Activated CD8-positive, alpha-beta T cell treated with anti-CD3 and anti-CD28 coated beads for 36 hours (primary cell): ENCODE measurements at regions not wholly inside any gene's neighbourhood (a gene's known extent, or its start where the extent isn't known, plus 50 kb on each side); places are given as distances from the start of the nearest gene placed in this dataset.

Experiments used
- ATAC-seq: fragments of 200-7000 bp; cut with Tn5 transposase; one replicate; pipeline ENCODE4 v1.10.0; 2021; ENCODE audit warnings: mild to moderate bottlenecking, moderate library complexity
- CTCF ChIA-PET: fragments of 350-600 bp; sonication (Branson Sonifier 250); formaldehyde crosslinking; loops from one replicate; lab custom pipeline; 2021; ENCODE audit warnings: antibody characterized with exemption; lab: Charles Lee
- POLR2A ChIA-PET: fragments of 350-600 bp; sonication (Branson Sonifier 250); formaldehyde crosslinking; loops from one replicate; lab custom pipeline; 2021; ENCODE audit warnings: antibody characterized with exemption; lab: Charles Lee
- DNase-seq: peaks from one replicate; pipeline ENCODE4 v3.0.0-alpha.2; 2020
- H3K27ac Mint-ChIP-seq: one replicate; pipeline ENCODE4 v1.8.0; 2021; ENCODE audit warnings: mild to moderate bottlenecking, mixed read lengths
- H3K27me3 Mint-ChIP-seq: one replicate; pipeline ENCODE4 v1.8.0; 2021; ENCODE audit warnings: mixed read lengths
- H3K36me3 Mint-ChIP-seq: one replicate; pipeline ENCODE4 v1.8.0; 2021; ENCODE audit warnings: low read depth, mixed read lengths
- H3K4me1 Mint-ChIP-seq: one replicate; pipeline ENCODE4 v1.8.0; 2021; ENCODE audit warnings: low read depth, mixed read lengths
- H3K4me3 Mint-ChIP-seq: one replicate; pipeline ENCODE4 v1.8.0; 2021; ENCODE audit warnings: mild to moderate bottlenecking, moderate library complexity, mixed read lengths
- H3K9me3 Mint-ChIP-seq: one replicate; pipeline ENCODE4 v1.8.0; 2021; ENCODE audit warnings: mixed read lengths
- intact Hi-C: fragments of 100-400 bp; cut with micrococcal nuclease; formaldehyde crosslinking; loops from one replicate; pipeline ENCODE4 v1.10.0; 2022
- TF ChIP-seq, protein P1 (sequence below): fragments of 200-600 bp; IDR thresholded peaks from one replicate; pipeline ENCODE4 v1.8.0; 2022; ENCODE audit warnings: antibody characterized with exemption, mild to moderate bottlenecking

DNA sequence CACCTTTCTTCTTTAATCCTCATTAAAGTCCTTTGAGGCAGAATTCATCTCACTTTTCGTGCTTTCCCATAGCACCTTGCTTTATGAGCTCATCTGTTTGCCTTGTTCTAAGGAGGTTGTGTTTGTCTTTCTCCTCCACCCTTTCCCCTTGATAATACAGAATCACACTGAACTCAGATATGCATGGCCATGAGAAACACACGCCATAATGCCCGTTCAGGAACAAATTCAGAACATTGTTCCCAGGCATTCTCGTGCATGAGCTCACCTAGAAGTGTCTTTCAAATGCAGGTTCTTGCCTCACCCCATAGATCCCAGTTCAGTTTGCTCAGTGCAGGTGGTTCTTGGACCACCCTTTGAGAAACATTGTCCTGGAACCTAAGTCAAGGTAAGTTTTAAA, 71.1 kb downstream of the TMEM114 start:
- Mint-ChIP-seq H3K27me3 (peaks cover 3% of the 10 kb centered on the region), H3K36me3 (no peaks in the 10 kb centered on the region), H3K9me3 (no peaks in the 10 kb centered on the region), H3K4me3 (no peak overlapping the region), H3K27ac (no peak overlapping the region), H3K4me1 (peaks cover 5% of the 10 kb centered on the region)
- ATAC-seq (no peak), DNase-seq (no peak)
- intact Hi-C loops: no loop called here
- ChIA-PET POLR2A (no interaction called here), CTCF (no interaction called here)
- TF ChIP-seq, protein P1, sequence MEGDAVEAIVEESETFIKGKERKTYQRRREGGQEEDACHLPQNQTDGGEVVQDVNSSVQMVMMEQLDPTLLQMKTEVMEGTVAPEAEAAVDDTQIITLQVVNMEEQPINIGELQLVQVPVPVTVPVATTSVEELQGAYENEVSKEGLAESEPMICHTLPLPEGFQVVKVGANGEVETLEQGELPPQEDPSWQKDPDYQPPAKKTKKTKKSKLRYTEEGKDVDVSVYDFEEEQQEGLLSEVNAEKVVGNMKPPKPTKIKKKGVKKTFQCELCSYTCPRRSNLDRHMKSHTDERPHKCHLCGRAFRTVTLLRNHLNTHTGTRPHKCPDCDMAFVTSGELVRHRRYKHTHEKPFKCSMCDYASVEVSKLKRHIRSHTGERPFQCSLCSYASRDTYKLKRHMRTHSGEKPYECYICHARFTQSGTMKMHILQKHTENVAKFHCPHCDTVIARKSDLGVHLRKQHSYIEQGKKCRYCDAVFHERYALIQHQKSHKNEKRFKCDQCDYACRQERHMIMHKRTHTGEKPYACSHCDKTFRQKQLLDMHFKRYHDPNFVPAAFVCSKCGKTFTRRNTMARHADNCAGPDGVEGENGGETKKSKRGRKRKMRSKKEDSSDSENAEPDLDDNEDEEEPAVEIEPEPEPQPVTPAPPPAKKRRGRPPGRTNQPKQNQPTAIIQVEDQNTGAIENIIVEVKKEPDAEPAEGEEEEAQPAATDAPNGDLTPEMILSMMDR: no peak

DNA sequence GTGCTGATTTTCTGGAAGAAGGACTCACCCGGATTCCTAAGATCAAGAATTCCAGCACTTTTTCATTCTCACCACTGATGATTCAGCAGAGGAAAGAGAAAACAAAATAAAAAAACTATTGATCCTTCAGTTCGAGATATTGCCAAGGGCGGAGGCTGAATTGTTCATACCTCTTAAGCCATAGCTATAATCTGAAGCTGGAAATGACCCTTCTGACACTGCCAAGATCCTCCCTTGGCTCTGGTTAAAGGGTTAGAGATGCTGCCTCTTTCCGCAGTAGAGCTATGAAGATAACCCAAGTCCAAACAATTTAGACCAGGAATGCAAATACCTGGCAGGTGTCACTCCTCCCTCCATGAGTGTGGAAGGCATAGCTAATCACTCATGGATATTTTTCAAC, 73.0 kb downstream of the TMEM114 start:
- TF ChIP-seq, protein P1: no peak
- ATAC-seq: no peak
- no peak overlapping the region for H3K27ac Mint-ChIP-seq
- H3K27me3 Mint-ChIP-seq: peaks cover 6% of the 10 kb centered on the region
- POLR2A ChIA-PET: no interaction called here
- H3K4me1 Mint-ChIP-seq: no peaks in the 10 kb centered on the region
- H3K9me3 Mint-ChIP-seq: no peaks in the 10 kb centered on the region
- intact Hi-C loops: no loop called here
- H3K36me3 Mint-ChIP-seq: no peaks in the 10 kb centered on the region
- H3K4me3 Mint-ChIP-seq: no peak overlapping the region
- CTCF ChIA-PET: no interaction called here
- DNase-seq: no peak

DNA sequence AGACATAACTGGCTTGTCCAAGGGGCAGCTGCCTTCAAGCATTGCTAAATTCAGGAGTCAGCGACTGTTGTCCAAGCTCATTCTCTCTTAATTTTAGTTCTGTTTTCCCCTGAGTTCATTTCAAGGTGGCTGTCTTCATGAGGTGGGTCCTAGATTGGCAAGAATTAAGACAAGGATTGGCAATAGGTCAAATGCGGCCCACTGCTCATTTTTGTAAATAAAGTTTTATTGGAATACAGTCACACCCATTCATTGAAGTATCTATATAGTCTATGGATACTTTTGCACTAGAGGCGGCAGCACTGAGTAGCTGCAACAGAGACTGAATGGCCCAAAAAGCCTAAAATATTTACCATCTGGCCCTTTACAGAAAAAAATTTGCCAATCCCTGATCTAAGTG, 73.8 kb downstream of the TMEM114 start:
- ChIA-PET CTCF (no interaction called here), POLR2A (no interaction called here)
- H3K27ac Mint-ChIP-seq: no peak overlapping the region
- TF ChIP-seq, protein P1: no peak
- peaks cover 1% of the 10 kb centered on the region for H3K9me3 Mint-ChIP-seq
- no peak overlapping the region for H3K4me3 Mint-ChIP-seq
- H3K27me3 Mint-ChIP-seq: peaks cover 6% of the 10 kb centered on the region
- no peaks in the 10 kb centered on the region for H3K4me1 Mint-ChIP-seq
- intact Hi-C loops: no loop called here
- no peak for ATAC-seq
- no peak for DNase-seq
- H3K36me3 Mint-ChIP-seq: no peaks in the 10 kb centered on the region

DNA sequence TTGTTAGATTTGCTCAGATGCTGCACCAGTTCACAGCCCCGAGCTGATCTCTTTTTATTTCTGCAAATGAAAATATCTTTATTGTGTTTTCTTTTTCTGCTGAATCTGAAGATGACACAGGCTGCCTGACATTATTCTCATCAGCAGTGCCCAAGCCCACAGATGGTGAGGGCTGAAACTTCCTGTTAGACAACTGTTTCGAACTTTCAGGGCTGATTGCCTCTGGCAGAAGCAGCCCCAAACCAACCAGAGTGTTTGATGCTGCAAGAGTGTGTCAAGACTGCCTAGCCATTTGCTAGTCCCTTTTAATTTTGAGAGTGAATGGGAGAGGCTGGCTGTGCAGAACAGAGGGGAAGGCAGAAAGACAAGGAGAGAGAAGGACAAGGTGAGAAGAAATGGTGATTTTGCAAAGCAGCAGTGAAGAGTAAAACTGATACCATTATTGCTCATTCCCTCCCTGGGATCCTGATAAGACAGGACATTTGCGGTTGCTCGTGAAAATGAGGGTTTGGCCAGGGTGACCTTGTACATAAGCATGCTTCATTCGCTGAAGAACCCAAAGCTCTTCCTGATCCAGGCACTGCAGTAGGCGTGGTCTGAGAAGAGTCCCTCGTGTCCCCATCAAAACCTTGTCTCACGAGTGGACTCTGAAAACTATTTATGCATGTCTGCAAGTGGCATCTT, 77.2 kb downstream of the TMEM114 start:
- intact Hi-C loops: no loop called here
- ATAC-seq: no peak
- Mint-ChIP-seq H3K27me3 (peaks cover 4% of the 10 kb centered on the region), H3K4me3 (no peak overlapping the region), H3K9me3 (peaks cover 3% of the 10 kb centered on the region), H3K27ac (no peak overlapping the region), H3K4me1 (no peaks in the 10 kb centered on the region), H3K36me3 (no peaks in the 10 kb centered on the region)
- TF ChIP-seq, protein P1: no peak
- CTCF ChIA-PET: no interaction called here
- POLR2A ChIA-PET: no interaction called here
- no peak for DNase-seq

DNA sequence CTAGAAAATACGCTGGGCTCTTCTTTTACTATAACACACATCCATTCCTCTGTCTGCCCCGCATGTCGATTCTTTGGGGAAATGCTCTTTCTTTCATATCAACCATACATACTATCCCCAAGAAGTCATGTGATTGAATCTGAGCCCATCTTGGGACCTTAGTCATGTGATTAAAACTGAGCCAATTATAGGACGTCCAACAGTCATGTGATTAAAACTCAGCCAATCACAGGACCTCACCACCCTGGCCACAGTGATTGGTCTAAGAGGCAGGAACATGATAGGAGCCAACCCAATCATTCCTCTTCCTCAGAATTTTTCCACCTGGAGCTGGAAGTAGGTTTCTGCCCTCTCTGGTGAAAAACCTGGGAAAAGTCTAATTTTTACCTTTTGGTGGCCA, 78.8 kb downstream of the TMEM114 start:
- Mint-ChIP-seq H3K27ac (no peak overlapping the region), H3K4me1 (no peaks in the 10 kb centered on the region), H3K36me3 (no peaks in the 10 kb centered on the region), H3K4me3 (no peak overlapping the region), H3K27me3 (peaks cover 4% of the 10 kb centered on the region), H3K9me3 (peaks cover 3% of the 10 kb centered on the region)
- POLR2A ChIA-PET: no interaction called here
- DNase-seq (no peak), ATAC-seq (no peak)
- CTCF ChIA-PET: no interaction called here
- intact Hi-C loops: no loop called here
- TF ChIP-seq, protein P1: no peak
